ES-I3 (cell line): ENCODE measurements at regions not wholly inside any gene's neighbourhood (a gene's known extent, or its start where the extent isn't known, plus 50 kb on each side); places are given as distances from the start of the nearest gene placed in this dataset.

Experiments
- H3K36me3 ChIP-seq: 2 replicates; pipeline ENCODE4 v1.6.1; 2013; ENCODE audit warnings: mild to moderate bottlenecking, low read length, control low read depth, moderate library complexity; ENCODE audit not compliant: insufficient read depth
- H3K4me1 ChIP-seq: 2 replicates; pipeline ENCODE4 v1.6.1; 2013; ENCODE audit warnings: mild to moderate bottlenecking, control low read depth, low read length; ENCODE audit not compliant: insufficient read depth
- H3K9ac ChIP-seq: 2 replicates; pipeline ENCODE4 v1.6.1; 2013; ENCODE audit warnings: low read depth, mild to moderate bottlenecking, low read length, moderate library complexity
- H3K9me3 ChIP-seq: 2 replicates; pipeline ENCODE4 v1.6.1; 2013; ENCODE audit warnings: mild to moderate bottlenecking, low read length, moderate library complexity; ENCODE audit not compliant: control insufficient read depth, insufficient read depth

DNA sequence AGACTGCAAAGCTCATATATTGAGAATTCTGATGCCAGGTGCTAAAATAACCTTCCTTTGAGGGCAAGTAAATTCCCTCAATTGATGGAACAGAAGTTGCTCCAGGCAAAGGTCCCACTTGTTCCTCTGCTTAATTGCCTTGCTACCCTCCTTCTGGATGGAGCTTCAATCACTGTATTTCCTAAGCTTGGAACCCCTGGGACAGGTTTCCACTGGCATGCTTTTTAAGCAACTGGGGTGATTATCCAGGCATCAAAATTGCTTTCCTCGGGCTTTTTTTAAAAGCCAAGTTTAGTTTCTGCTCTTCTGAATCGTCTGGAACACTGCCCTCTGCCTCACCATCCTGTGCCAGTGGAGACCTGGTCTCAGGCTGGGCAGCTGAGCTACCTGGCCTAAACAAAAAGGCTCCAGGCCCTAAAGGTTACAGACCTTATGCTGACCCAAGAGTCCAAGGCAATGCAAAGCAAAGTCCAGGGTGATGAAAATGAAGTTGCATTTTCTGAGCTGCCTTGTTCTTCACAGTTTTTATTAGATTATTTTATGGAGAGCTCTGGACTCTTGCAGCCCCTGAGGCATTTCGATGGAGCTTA, 167.9 kb upstream of the CD180 start:
- no peaks in the 10 kb centered on the region for H3K4me1 ChIP-seq
- no peaks in the 10 kb centered on the region for H3K36me3 ChIP-seq
- H3K9me3 ChIP-seq: no peaks in the 10 kb centered on the region
- no peak overlapping the region for H3K9ac ChIP-seq

DNA sequence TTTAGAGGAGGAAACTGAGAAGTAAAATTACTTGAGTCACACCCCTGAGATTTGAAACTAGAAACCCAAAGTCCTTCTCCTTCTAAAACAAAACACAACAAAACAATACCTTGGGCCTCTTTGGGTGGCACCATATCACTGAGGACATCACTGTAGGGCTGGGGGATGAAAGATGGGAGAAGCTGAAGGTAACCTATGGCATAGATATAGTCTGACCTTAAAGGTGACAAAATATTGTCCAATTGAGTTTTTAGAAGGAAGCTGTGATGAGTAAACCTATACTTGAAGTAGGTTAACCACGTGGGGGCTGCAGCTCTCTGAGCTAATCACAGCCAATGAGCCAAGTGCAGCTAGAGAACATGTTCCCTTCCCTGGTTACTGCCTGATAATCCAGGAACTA, 167.4 kb upstream of the CD180 start:
- Histone ChIP-seq H3K9ac (no peak overlapping the region), H3K4me1 (no peaks in the 10 kb centered on the region), H3K9me3 (no peaks in the 10 kb centered on the region), H3K36me3 (no peaks in the 10 kb centered on the region)

DNA sequence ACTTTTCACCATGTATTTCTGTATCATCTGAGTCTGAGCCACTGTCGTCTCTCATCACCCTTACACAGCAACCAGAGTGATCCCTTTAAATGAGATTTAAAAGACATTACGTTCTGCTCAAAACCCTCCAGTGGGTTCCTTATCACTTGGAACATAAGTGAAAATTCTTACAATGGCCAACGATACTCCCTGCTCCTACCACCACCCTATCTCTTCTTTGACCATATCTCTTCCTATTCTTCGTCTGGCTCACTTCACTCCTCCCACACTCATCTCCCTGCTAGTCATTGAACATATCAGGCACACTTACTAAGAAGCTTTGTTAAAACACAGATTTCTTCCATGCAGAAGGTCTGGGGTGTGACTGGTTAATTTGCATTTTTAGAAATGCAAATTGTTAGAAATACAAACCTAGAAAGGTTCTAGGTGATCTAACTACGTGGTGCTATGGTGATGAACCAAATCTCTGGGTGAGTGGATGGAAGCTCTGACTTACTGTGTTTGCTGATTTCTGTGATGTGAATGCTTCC, 166.6 kb upstream of the CD180 start:
- H3K9me3 ChIP-seq: no peaks in the 10 kb centered on the region
- H3K9ac ChIP-seq: no peak overlapping the region
- H3K4me1 ChIP-seq: no peaks in the 10 kb centered on the region
- H3K36me3 ChIP-seq: no peaks in the 10 kb centered on the region

DNA sequence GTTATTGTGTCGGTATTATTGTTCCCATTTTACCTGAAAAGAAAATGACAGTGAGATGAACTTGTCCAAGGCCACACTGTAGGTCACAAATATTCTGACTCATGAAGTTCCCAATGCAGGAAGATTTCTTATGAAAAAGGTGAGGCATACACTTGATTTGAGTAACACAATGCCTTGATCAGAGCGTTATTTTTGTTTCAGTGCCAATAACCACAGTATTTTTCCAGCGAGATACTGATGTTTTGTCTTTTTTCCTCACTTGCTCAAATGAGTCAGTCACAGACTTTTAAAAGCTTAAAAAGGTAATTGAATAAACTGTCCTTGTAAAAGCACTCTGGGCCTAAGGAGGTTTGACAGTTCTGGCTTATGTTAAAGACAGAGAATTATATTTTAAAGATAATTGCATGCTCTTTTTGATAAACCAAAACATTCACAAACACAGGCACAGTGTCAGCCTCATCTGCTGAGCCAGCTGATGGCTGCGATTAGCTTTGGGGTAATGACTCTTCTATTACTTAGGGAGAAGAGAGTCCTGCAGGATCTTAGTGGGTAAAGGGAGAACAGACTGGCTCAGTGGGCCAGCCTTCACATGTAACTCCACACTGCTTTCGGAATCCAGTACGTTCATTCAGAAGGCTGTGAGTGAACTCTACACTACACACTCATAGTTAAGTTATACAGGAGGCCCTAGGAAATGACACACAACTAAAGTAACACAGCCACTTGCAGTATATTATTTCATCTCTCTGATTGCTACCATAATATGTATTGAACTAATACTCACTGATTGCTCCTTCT, 165.5 kb upstream of the CD180 start:
- Histone ChIP-seq H3K9me3 (no peaks in the 10 kb centered on the region), H3K4me1 (no peaks in the 10 kb centered on the region), H3K36me3 (no peaks in the 10 kb centered on the region), H3K9ac (no peak overlapping the region)

DNA sequence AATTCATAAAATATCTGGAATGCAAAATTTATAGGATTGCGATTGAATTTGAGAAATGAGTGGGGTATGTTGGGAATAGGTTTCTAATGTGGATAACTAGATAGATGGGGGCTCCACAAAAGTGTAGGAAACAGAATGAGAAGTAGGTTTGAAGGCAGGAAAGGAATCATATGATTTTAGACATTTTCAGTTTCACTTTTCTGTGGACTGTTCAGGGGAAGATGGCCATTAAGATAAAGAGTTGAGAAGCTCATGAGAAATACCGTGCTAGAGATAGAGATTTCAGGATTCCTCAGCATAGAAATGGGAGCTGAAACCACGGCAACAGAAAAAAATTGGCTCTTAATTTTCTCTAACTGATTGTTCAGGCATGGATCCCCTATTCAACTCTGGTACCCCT, 163.4 kb upstream of the CD180 start:
- Histone ChIP-seq H3K4me1 (no peaks in the 10 kb centered on the region), H3K9ac (no peak overlapping the region), H3K9me3 (no peaks in the 10 kb centered on the region), H3K36me3 (no peaks in the 10 kb centered on the region)

DNA sequence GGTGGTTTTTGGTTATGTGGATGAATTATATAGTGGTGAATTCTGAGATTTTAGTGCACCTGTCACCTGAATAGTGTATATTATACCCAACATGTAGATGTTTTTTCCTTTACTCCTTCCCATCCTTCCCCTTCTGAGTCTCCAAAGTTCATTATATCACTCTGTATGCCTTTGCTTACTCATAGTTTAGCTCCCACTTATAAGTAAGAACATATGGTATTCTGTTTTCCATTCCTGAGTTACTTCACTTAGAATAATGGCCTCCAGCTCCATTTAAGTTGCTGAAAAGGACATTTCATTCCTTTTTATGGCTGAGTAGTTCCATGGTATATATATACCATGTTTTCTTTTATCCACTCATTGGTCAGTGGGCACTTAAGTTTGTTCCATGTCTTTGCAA, 161.6 kb upstream of the CD180 start:
- Histone ChIP-seq H3K9ac (no peak overlapping the region), H3K36me3 (no peaks in the 10 kb centered on the region), H3K9me3 (no peaks in the 10 kb centered on the region), H3K4me1 (peaks cover 9% of the 10 kb centered on the region; the same call in 1 of the 2 replicates)

DNA sequence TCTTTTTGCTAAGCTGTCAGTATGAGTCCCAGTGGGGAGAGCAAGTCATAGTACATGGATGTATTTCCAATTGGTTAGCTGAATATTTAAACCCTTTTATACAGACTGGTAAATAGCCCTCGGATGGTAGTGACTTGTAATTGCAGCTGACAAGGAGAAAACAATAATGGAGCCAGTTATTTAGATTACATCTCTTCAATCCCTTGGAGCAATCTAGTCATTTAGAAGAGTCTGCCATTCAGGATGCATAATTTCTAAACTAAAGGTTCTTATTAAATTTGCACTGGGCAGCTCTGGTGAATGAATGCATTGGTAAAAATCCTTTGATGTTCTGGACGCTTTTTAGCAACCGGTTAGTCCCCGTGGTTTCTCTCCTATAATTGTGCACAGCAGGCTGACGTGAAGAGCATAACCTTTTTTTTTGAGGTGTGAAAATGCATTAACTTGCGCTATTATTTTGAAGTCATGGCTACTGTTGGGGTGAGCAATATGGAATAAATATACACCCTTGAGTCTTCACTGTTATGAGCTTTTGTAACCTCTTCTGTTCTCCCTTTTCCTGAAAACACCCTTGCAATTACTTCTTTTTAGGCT, 158.6 kb upstream of the CD180 start:
- Histone ChIP-seq H3K9me3 (no peaks in the 10 kb centered on the region), H3K4me1 (peaks cover 9% of the 10 kb centered on the region; the same call in 1 of the 2 replicates), H3K9ac (no peak overlapping the region), H3K36me3 (no peaks in the 10 kb centered on the region)

DNA sequence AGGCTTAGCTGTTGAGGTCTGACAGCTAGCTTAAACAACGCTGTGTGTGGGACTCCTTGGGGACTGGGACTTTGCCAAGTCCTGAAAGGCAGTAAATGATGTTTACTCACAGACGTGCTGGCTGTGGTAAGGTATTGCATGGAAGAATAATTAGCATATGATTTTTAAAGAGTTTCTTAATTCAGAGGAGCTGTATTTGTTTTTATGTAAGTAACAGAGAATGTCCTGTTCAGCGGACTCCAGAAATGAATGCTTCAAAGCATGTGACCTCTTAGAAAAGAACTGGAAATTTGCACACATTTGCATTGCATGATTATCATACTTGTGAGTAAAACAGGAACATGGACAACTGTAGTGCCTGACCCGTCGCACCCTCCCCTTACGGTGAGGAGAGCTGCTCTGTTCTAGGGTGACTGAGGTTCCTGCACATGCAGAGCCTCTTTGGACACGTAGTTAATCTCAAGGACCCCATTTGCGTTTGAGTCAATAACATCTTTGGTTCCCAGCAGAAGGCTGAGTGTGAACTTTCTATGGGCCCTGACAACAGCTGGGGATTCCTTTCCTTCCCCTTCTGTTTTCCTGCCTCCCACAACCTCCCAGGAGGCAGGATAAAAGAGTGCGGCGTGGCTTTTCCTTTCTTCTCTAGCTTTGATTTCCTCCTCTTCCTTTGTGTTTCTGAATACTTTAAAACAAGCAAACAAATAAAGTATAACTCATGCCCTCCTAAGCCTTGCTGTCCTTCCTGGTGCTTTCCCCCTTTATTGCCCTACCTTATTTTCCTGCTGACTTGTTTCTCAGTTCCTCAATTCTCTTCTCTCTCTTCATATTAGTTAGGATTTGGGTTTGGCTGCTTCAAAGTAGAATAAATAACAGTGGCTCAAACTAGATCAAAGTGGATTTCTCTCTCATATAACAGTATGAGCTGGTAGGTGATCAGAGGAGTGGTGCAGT, 157.2 kb upstream of the CD180 start:
- no peak overlapping the region for H3K9ac ChIP-seq
- H3K9me3 ChIP-seq: no peaks in the 10 kb centered on the region
- H3K36me3 ChIP-seq: no peaks in the 10 kb centered on the region
- H3K4me1 ChIP-seq: peaks cover 9% of the 10 kb centered on the region; the same call in 1 of the 2 replicates

DNA sequence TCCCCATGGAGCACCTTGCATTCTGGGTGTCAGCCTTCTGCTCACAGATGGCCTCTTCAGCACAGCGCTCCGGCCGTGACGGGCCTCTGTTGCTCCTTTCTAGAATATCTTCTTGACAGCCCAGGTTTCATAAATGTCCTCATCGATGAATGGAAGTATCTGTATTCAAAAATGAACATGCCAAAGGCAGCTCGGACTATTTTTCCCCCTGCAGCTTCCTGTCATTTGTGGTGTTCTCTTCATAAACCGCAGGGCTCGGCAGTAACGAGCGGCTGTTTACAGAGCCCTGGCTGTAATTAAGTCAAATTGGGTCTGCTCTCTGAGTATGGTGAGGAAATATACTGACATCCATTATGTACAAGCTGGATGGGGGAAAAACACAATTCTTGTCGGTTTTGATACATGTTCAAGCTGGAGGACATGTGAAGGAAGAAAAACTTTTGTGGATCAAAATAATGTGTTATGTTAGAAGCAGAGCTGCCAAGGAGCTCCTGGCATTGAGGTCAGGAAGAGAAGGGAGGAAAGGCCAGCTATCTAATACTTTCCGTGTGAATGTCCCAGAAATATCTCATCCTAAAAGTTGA, 154.1 kb upstream of the CD180 start:
- Histone ChIP-seq H3K9ac (no peak overlapping the region), H3K36me3 (no peaks in the 10 kb centered on the region), H3K4me1 (peaks cover 9% of the 10 kb centered on the region; the same call in 1 of the 2 replicates), H3K9me3 (no peaks in the 10 kb centered on the region)

DNA sequence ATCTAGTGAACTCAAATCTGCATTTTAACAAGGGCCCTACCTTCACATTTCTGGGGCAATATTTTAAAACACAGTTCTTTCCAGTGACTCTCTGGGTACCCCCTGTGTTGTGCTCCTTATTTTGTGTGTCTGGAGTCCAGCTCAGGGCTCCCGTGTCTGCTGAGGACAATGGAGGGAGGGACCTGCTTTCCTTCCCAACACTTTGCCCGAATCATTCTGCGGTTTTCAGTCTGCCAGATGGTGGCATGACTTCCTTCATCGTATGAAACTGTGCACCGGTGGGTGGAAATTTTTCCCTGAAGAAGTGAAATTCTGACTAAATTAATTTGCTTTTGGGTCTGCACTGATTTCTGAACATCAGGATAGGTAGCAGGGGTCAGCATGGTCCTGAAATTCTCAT, 153.6 kb upstream of the CD180 start:
- no peak overlapping the region for H3K9ac ChIP-seq
- no peaks in the 10 kb centered on the region for H3K9me3 ChIP-seq
- H3K36me3 ChIP-seq: no peaks in the 10 kb centered on the region
- H3K4me1 ChIP-seq: peaks cover 9% of the 10 kb centered on the region; the same call in 1 of the 2 replicates

DNA sequence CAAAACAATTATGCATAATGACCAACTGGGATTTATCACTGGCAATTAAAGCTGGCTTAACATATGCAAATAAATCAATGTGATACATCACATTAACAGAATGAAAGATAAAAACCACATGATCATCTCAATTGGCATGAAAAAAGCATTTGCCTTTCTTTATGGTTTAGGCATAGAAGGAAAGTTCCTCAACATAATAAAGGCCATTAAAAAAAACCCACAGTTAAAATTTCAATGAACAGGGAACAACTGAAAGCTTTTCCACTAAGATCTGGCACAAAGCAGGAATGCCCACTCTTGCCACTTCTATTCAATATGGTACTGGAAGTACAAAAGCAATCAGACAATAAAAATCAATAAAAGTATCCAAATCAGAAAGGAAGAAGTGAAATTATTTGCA, 151.2 kb upstream of the CD180 start:
- H3K36me3 ChIP-seq: no peaks in the 10 kb centered on the region
- no peak overlapping the region for H3K9ac ChIP-seq
- no peaks in the 10 kb centered on the region; the same call in 1 of the 2 replicates for H3K9me3 ChIP-seq
- no peaks in the 10 kb centered on the region for H3K4me1 ChIP-seq

DNA sequence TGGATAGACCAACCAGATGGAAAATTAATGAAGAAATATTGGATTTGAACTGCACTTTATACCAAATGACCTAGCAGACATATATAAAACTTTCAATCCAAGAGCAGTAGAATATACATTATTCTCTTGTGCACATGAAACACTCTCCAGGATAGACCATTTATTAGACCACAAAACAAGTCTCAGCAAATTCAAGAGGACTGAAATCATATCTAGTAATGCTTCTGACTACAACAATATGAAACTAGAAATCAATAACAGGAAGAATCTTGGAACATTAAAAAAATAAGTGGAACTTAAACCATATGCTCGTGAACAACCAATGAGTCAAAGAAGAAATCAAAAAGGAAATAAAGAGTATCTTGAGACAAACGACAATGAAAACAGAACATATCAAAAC, 150.0 kb upstream of the CD180 start:
- H3K36me3 ChIP-seq: no peaks in the 10 kb centered on the region
- H3K9ac ChIP-seq: no peak overlapping the region
- H3K4me1 ChIP-seq: no peaks in the 10 kb centered on the region
- no peaks in the 10 kb centered on the region; the same call in 1 of the 2 replicates for H3K9me3 ChIP-seq

DNA sequence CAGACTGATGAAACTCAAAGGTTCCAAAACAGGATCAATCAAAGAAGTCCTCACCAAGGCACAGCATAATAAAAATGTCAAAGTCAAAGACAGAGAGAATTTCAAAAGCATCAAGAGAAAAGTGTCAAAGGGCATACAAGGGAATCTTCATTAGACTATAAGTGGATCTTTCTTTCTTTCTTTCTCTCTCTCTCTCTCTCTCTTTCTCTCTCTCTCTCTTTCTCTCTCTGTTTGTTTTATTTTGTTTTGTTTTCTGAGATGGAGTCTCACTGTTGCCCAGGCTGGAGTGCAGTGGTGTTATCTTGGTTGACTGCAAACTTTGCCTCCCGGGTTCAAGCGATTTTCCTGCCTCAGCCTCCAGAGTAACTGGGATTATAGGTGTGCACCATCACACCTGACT, 148.3 kb upstream of the CD180 start:
- Histone ChIP-seq H3K36me3 (no peaks in the 10 kb centered on the region), H3K9me3 (no peaks in the 10 kb centered on the region; the same call in 1 of the 2 replicates), H3K9ac (no peak overlapping the region), H3K4me1 (no peaks in the 10 kb centered on the region)

DNA sequence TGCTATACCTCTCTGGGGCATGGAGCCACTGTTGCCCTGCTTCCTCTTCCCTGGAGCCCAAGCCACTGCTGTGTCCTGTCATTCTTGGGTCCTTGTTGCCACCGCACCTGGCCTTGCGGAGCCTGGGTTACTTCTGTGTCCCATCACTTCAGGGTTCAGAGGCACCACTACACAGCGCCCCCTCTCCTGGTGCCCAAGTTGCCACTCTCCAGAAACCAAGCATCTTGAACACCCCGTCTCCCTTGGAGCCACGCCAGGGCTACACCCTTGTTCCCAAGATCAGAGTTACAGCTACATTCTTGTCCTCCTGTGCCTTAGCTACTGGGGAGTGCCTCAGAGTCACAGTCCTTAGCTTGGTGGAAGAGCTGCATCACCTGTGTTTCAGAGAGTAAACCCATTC, 147.2 kb upstream of the CD180 start:
- Histone ChIP-seq H3K9ac (no peak overlapping the region), H3K9me3 (no peaks in the 10 kb centered on the region; the same call in 1 of the 2 replicates), H3K4me1 (no peaks in the 10 kb centered on the region), H3K36me3 (no peaks in the 10 kb centered on the region)
